ENCODE measurements at regions not wholly inside any gene's neighbourhood (a gene's known extent, or its start where the extent isn't known, plus 50 kb on each side); places are given as distances from the start of the nearest gene placed in this dataset.

DNA sequence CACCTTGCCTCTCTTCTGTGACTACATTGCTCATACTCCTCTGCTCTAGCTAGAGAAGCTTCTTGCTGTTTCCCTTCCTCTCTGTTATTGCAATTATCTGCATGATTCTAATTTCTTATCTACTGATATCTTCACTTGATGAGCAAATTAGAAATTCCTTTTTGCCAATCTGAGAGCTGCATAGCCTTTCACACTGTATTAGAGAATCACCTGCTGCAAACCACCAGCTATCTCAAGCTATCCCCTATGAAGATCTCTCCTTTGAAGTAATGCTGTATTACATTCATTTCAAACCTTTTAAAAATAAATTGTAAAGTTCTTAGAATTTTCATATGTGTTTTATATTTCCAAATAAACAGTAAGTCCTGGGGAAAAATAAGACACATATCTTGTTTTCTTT, 89.0 kb upstream of the ZNF804B start:
- Histone ChIP-seq H3K36me3 (ENCODE audit: insufficient read depth, low read length) (no peaks in the 10 kb centered on the region), H3K4me2 (ENCODE audit: insufficient read depth, low read length) (no peak overlapping the region), H3K27me3 (ENCODE audit: insufficient read depth, low read length) (no peaks in the 10 kb centered on the region), H3K4me1 (ENCODE audit: insufficient read depth, low read length) (no peaks in the 10 kb centered on the region), H2AFZ (ENCODE audit: low read length) (no peak overlapping the region), H3K27ac (ENCODE audit: low read depth, low read length) (no peak overlapping the region), H4K20me1 (ENCODE audit: insufficient read depth, low read length) (no peaks in the 10 kb centered on the region), H3K4me3 (ENCODE audit: insufficient read depth, low read length) (no peak overlapping the region), H3K79me2 (ENCODE audit: insufficient read depth, low read length) (no peaks in the 10 kb centered on the region), H3K9me3 (ENCODE audit: low read depth, low read length) (no peaks in the 10 kb centered on the region)
- no peak for DNase-seq (ENCODE audit: insufficient read length, low spot score, missing footprints)
- TF ChIP-seq, protein P1, sequence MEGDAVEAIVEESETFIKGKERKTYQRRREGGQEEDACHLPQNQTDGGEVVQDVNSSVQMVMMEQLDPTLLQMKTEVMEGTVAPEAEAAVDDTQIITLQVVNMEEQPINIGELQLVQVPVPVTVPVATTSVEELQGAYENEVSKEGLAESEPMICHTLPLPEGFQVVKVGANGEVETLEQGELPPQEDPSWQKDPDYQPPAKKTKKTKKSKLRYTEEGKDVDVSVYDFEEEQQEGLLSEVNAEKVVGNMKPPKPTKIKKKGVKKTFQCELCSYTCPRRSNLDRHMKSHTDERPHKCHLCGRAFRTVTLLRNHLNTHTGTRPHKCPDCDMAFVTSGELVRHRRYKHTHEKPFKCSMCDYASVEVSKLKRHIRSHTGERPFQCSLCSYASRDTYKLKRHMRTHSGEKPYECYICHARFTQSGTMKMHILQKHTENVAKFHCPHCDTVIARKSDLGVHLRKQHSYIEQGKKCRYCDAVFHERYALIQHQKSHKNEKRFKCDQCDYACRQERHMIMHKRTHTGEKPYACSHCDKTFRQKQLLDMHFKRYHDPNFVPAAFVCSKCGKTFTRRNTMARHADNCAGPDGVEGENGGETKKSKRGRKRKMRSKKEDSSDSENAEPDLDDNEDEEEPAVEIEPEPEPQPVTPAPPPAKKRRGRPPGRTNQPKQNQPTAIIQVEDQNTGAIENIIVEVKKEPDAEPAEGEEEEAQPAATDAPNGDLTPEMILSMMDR (IDR thresholded peaks at IDR 0.05; ENCODE audit: extremely low read depth, low read depth, low read length), result no peak

DNA sequence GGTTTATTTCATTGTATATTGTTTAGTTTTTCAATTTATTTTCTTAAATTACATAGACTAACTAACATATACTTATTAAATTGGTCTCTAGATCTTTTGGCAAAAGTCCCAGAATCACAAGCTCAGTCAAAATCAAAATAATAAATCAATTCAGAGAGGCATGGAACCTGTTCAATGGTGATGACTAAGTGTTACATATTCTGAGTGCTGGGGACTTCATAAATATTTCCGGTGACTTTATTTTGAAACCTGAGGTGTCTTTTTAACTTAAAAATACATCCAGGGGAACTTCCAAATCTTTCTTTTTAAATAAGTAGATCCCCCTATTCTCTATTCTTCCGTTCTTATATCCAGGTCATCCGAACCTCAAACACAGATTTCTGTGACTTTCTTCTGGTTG, 89.6 kb upstream of the ZNF804B start:
- H3K36me3 ChIP-seq (ENCODE audit: insufficient read depth, low read length), result no peaks in the 10 kb centered on the region
- no peaks in the 10 kb centered on the region for H4K20me1 ChIP-seq (ENCODE audit: insufficient read depth, low read length)
- H3K27me3 ChIP-seq (ENCODE audit: insufficient read depth, low read length), result no peaks in the 10 kb centered on the region
- H3K27ac ChIP-seq (ENCODE audit: low read depth, low read length), result no peak overlapping the region
- H3K4me3 ChIP-seq (ENCODE audit: insufficient read depth, low read length), result no peak overlapping the region
- H3K4me2 ChIP-seq (ENCODE audit: insufficient read depth, low read length), result no peak overlapping the region
- DNase-seq (ENCODE audit: insufficient read length, low spot score, missing footprints), result no peak
- H3K4me1 ChIP-seq (ENCODE audit: insufficient read depth, low read length), result no peaks in the 10 kb centered on the region
- H3K79me2 ChIP-seq (ENCODE audit: insufficient read depth, low read length), result no peaks in the 10 kb centered on the region
- no peaks in the 10 kb centered on the region for H3K9me3 ChIP-seq (ENCODE audit: low read depth, low read length)
- TF ChIP-seq, protein P1 (IDR thresholded peaks at IDR 0.05; ENCODE audit: extremely low read depth, low read depth, low read length), result no peak
- H2AFZ ChIP-seq (ENCODE audit: low read length), result no peak overlapping the region

DNA sequence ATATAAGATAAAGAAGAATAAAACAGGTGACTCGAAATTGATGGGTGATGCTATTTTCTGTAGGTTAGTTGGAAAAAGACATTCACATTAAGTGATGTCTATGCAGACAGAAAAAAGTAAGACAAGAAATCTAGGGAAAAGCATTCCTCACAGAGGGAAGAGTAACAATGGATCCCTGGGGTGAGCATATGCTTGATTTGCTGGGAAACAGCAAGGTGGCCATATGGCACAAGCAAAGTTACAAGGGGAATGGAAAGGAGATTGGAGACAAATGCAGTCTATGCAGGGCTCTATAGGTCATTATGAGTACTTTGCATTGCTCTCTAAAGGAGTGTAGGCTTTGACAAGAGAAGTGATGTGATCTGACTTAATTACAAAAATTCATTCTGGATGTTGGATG, 90.9 kb upstream of the ZNF804B start:
- H3K79me2 ChIP-seq (ENCODE audit: insufficient read depth, low read length), result no peaks in the 10 kb centered on the region
- no peak overlapping the region for H3K4me3 ChIP-seq (ENCODE audit: insufficient read depth, low read length)
- H2AFZ ChIP-seq (ENCODE audit: low read length), result no peak overlapping the region
- no peaks in the 10 kb centered on the region for H3K9me3 ChIP-seq (ENCODE audit: low read depth, low read length)
- no peaks in the 10 kb centered on the region for H4K20me1 ChIP-seq (ENCODE audit: insufficient read depth, low read length)
- no peak overlapping the region for H3K4me2 ChIP-seq (ENCODE audit: insufficient read depth, low read length)
- no peak for DNase-seq (ENCODE audit: insufficient read length, low spot score, missing footprints)
- TF ChIP-seq, protein P1 (IDR thresholded peaks at IDR 0.05; ENCODE audit: extremely low read depth, low read depth, low read length), result no peak
- no peaks in the 10 kb centered on the region for H3K36me3 ChIP-seq (ENCODE audit: insufficient read depth, low read length)
- no peak overlapping the region for H3K27ac ChIP-seq (ENCODE audit: low read depth, low read length)
- no peaks in the 10 kb centered on the region for H3K27me3 ChIP-seq (ENCODE audit: insufficient read depth, low read length)
- no peaks in the 10 kb centered on the region for H3K4me1 ChIP-seq (ENCODE audit: insufficient read depth, low read length)

DNA sequence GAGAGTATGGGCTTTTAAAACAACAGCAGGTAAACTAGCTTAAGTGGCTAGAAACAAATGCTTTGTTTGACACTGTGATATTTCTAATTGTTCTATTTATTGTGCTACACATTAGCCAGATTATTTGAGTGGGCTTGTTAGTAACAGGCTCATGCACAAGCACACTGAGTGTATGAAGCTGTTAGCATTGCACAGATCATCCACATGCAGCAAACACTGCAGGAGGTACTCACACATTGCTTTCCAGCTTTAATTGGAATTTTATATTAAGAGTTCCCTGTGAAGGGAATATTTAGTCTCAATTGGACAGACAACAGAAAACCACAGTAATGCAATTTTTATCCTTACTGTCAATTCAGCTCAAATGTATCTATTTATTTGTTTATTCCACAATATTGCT, 92.9 kb upstream of the ZNF804B start:
- no peaks in the 10 kb centered on the region for H3K79me2 ChIP-seq (ENCODE audit: insufficient read depth, low read length)
- no peak overlapping the region for H3K4me2 ChIP-seq (ENCODE audit: insufficient read depth, low read length)
- no peak overlapping the region for H3K27ac ChIP-seq (ENCODE audit: low read depth, low read length)
- H3K9me3 ChIP-seq (ENCODE audit: low read depth, low read length), result no peaks in the 10 kb centered on the region
- H3K27me3 ChIP-seq (ENCODE audit: insufficient read depth, low read length), result no peaks in the 10 kb centered on the region
- DNase-seq (ENCODE audit: insufficient read length, low spot score, missing footprints), result no peak
- TF ChIP-seq, protein P1 (IDR thresholded peaks at IDR 0.05; ENCODE audit: extremely low read depth, low read depth, low read length), result no peak
- H3K4me3 ChIP-seq (ENCODE audit: insufficient read depth, low read length), result no peak overlapping the region
- H4K20me1 ChIP-seq (ENCODE audit: insufficient read depth, low read length), result no peaks in the 10 kb centered on the region
- H3K36me3 ChIP-seq (ENCODE audit: insufficient read depth, low read length), result no peaks in the 10 kb centered on the region
- no peaks in the 10 kb centered on the region for H3K4me1 ChIP-seq (ENCODE audit: insufficient read depth, low read length)
- no peak overlapping the region for H2AFZ ChIP-seq (ENCODE audit: low read length)

All from osteoblast (primary cell).